ENCODE measurements at regions not wholly inside any gene's neighbourhood (a gene's known extent, or its start where the extent isn't known, plus 50 kb on each side); places are given as distances from the start of the nearest gene placed in this dataset.

- no peak for DNase-seq
Measured at GRCh38 chr9:113646946-113647914, 183.7 kb downstream of the RGS3 start.

GRCh38 chr9:113648048-113648447 lies 184.5 kb downstream of the RGS3 start:
- no peak for DNase-seq

DNA sequence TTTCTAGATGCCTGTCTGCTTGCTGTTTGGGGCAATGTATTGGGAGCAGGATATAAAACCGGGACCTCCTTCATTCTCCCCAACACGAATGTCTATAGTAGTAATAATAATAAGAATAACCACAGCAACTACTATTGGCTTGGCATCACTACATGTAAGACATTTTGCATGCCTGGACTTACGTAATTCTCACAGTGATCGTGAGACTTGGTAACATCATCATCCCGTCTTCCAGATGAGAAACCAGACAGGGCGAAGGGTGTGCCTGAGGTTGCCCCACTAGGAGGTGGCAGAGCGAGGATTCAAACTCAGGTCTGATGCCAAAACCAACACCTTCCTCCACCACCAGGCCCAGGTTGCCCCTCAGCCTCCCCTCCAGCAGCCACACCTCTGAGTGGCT lies 185.1 kb downstream of the RGS3 start:
- no peak for DNase-seq

GRCh38 chr9:113649054-113649453 lies 185.5 kb downstream of the RGS3 start:
- DNase-seq = peak; percentile 85 to 93

DNA sequence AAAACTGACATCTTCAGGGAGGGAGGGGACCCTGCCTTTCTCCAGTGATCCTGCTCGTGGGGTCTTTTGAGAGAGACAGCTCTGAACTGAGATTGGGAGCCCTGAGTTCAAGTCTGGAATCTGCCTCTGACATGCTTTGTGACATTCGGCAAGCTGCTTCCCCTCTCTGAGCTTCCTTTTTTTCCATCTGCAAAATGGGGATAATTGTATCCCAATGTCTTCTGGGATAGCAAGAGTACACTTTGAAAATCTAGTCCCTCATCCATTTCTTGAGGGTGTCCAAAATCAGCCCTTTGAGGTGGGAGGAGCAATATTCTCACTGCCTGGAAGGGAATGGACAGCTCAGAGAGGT lies 186.3 kb downstream of the RGS3 start:
- no peak for DNase-seq

GRCh38 chr9:113650207-113651131 lies 186.9 kb downstream of the RGS3 start:
- peak; percentile 90 to 93 for DNase-seq

DNA sequence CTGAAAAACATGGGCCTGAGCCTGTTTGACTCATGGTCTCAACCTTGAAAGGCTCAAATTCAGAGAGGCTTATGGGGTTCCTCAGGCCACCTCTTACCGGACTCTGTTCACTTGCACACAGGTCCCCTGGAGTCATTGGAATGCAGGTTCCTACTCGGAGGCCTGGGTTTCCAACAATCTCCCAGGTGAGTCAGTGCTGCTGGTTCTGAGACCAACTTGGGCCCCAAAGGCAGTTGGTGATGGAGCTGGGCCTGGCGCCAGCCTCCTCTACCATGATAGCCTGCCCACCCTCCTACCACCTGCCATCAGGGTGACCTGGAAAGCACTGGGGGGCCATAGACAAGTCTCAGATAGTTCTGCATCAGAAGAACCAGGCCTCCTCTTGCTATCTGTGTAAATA lies 188.4 kb downstream of the RGS3 start:
- no peak for DNase-seq

- no peak for DNase-seq
Measured at GRCh38 chr9:113652355-113653152, 189.0 kb downstream of the RGS3 start.

- DNase-seq = no peak
Measured at GRCh38 chr9:113653746-113654604, 190.4 kb downstream of the RGS3 start.

- DNase-seq = no peak
Measured at GRCh38 chr9:113654605-113655428, 191.3 kb downstream of the RGS3 start.

GRCh38 chr9:113656771-113657670 lies 193.5 kb downstream of the RGS3 start:
- no peak for DNase-seq

DNA sequence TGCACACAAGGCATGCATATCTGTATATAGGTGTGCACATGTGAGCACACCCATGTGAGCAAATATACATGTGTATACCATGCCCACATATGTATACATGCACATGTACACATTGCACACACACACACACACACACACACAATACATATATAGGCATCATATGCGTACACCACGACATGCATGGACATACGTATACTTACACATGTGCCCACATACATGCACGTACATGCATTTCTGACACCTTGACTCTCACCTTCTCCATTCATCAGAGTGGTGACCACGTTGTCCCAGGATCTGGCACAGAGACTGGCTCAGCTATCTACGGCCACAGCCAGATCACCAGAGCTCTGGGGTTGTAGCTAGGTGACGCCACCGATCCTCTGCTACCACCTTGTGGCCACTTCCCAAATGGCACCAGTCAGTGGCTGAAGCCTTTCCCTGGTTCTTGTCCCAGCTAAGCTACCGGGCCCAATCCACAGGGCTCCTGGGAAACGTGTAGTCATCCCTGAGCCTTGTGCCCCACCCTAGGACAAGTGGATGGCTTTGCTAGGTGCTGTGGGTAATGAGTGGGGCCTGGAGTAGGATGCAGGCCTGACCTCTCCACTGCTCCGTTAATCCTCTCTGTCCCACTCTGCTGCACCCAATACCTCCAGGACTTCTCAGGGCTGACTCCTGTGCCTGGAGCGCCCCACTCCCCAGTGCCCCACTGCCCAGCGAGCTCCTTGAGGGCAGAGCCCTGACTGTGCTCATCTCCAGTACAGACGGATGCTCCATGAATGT lies 194.4 kb downstream of the RGS3 start:
- DNase-seq = peak; percentile 45 to 75

- DNase-seq = no peak
Measured at GRCh38 chr9:113658545-113658895, 195.0 kb downstream of the RGS3 start.

DNA sequence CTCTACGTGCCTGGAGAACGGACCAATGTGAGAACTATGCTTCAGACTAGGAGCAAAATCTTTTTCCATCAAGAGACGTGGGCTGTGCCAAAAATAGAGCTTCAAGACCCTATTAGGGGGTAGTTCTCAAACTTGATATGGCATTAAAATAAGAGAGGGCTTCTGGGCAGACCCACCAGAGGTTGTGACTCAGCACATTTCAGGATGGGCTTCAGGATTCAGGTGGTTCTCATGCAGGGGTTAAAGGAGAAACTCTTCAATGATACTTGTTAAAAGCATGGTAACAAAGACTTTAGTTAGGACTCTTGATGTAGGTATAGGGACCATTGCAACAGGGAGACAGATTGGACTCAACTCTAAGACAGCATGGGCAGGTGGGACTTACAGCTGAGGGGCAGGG lies 195.5 kb downstream of the RGS3 start:
- DNase-seq = no peak

DNA sequence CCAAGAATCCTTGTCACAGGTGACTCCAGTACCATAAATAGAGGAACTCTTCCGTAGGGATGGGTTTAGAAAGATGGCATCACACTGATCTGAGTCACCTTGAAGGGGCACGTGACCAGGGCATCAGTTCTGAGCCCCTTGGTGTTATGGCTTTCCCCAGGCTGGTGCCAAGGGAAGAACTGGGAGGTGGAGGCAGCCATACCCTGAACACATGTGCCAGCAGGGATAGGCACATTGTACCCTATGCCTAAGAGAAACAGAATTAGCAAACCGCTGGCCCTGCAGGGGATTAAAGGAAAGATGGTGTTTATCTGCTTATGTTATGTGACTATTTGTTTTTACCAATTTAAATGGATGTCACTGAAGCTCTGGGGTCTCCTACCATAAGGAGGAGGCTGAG lies 196.2 kb downstream of the RGS3 start:
- no peak for DNase-seq

- no peak for DNase-seq
Measured at GRCh38 chr9:113660196-113660595, 196.7 kb downstream of the RGS3 start.

DNA sequence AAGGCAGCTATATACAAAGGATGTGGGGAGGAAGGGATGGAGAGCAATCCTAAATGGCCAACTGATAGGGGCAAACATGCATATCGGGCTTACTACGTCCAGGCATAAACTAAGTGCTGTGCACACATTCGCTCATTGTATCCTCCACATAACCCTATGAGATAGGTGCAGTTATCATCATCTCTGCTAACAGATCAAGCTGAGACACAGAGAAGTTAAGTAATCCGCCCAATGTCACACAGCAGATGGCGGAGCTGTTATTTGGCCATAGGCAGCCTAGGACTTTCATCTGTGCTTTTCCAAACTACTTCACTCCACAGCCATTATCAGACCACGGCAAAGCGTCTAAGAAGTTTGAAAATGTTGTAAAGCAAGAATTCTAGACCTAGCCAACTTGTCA lies 197.5 kb downstream of the RGS3 start:
- no peak for DNase-seq

- no peak for DNase-seq
Measured at GRCh38 chr9:113664181-113664875, 200.8 kb downstream of the RGS3 start.

Measured in SHP77 (cell line).